ENCODE measurements at regions not wholly inside any gene's neighbourhood (a gene's known extent, or its start where the extent isn't known, plus 50 kb on each side); places are given as distances from the start of the nearest gene placed in this dataset.
"Not testable (repeated sequence)": the region's sequence is repeated elsewhere in the genome, so short reads cannot be mapped to it uniquely, and the experiment has no call there.

DNA sequence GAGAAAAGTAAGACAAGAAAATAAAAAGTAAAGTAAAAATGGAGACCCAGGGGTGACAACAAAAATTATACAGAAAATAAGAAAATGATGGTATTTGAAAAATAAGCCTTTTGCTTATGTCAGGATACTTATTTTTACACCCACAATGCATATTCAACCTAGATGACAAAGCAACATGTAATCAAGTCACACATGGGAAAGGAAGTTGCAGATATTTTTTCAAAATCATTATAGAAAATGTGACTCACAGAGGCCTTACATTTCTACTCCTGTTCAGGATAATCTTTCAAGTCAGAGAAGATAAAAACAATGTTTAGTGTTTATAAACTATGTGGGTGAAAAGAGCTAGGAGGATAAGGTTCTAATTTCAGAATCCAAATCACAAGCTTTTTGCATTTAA lies 275.3 kb upstream of the UBE2E3 start:
- in situ Hi-C loops (cut with MboI; ENCODE audit: low sequenced_read_pairs), result no loop called here

DNA sequence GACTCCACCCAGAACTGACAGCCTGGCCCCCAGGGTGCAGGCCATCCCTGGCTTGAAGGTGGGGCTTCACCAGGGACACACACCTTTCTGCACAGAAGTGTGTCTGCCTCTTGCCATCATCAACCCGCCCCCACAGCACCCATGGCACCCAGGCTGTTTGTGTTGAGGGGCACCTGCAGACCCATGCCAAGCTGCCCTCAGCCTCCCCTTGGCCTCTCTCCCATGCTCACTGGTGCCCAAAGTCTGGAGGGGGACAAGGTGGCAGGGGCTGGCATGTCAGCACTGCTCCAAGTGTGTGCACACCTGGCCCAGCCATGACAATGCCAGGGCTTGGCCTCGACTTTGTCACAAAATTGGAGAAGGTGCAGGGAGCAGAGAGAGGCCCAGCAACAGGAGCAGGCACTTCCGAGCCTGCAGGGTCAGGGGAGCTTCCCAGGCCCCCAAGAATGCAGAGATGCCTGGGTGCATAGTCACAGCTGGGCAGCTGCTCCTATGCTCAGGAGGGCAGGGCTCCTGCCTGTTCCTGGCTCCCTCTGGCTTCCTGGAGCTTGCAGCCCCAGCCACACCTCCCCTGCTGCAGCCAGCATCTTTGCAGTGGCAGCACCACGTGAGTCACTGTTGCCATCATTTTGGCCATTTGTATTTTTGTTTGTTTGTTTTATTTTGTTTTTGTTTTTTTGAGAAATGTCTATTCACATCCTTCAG lies 280.6 kb upstream of the UBE2E3 start:
- in situ Hi-C loops (cut with MboI; ENCODE audit: low sequenced_read_pairs), result no loop called here

DNA sequence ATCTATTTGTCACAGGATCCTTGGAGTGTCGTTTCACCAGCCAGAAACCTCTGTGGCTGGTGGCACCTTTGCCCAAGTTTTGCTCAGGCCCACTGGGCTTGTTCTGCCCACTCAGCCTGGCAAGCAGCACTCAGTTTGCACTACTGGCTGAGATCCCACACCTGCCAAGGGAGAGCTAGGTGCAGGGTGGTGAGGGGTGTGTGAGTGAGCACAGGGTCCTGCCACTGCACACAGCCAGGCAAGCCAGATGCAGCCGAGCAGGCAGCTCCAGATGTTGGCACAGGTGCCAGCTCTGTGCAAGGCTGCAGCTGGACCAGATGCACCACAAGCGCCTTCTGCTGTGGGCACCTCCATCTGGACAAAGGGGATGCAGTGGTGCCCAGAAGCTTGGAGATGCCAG lies 281.7 kb upstream of the UBE2E3 start:
- in situ Hi-C loops (cut with MboI; ENCODE audit: low sequenced_read_pairs), result no loop called here

DNA sequence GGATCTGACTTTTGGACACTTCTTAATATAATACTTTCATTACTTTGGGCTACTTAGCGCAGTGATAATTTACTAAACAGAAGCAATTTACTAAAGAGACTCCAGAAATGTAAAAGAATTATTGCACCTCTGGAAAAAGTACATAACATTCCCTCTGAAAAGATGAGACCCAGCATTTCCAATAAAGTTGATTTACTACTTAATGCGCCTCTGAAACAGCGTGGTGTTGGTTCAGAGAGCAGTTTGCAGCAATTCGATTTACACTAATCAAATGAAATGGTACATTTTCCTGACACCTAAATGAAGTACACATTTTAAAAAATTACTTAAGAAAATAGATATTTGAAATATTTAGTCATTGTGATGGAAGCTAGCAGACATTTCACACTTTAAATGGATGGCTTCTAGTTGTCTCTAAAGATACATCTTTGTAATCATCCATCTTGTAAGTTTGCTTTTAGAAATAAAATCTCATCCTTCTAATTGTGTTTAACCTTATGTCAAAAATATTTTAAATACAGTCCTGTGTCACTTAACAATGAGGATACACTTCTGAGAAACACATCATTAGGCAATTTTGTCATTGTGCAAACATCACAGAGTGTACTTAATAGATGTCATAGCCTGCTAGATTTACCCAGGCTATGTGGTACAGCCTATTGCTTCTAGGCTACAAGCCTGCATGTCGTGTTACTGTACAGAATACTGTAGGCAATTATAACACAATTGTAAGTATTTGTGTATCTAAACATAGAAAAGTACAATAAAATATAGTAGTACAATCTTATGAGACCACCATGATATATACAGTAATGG lies 284.6 kb upstream of the UBE2E3 start:
- in situ Hi-C loops (cut with MboI; ENCODE audit: low sequenced_read_pairs), result no loop called here

DNA sequence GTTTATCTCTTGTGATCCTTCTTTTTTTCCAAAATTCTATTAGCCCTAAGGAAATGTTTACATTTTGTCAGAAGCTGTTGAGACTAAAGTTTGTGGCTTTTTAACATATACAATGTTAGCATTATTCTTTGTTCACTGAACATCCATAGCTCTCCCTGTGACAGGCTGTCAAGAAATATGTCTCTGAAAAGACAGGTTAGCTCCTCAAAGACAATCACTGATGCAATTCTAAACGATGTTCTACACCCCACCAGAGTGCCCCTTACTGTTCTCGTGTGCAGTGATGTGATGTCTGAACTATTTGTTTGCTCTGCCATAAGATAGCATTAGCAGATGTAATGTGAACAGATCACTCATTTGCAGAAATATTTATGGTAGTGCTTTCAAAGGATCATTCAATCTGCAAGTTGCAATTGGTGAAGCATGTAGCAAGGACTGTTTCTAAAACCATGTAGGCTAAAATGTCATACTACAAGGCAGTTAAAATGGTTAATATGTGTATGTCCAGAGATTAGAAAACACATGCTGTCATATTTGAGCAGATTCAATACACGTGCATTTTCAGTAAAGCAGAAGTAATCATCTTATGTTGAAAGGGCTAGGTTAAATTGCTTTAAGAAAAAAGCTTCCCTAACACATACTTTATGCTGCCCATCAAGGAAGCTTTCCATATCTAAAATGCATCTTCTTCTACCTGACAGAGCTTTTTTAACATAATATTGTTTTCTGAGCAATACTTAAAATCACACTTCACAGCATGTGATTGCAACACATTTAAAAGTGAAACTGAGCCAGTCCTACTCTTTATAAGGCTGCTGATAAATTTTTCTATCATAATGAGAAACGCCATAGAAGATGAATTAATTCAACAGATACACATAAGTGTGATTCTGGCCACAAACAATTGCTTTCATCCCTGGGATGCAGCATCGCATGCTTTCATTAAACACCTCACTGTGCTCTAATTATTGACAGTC lies 285.7 kb upstream of the UBE2E3 start:
- in situ Hi-C loops (cut with MboI; ENCODE audit: low sequenced_read_pairs), result no loop called here

DNA sequence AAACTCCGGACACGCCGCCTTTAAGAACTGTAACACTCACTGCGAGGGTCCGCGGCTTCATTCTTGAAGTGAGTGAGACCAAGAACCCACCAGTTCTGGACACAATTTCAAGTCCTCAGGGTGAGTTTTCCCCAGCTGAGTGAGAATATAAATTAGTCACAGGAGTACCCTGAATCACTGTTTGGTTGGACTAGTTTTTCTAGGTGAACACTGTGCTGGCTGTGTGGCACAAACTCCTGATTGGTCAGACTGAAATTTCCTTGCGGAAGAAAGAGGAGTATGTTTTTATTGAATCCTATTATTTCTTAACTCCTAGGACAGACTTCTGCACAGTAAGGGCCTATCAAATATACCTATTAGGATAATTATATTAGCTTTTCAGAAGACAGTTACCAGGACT lies 288.1 kb upstream of the UBE2E3 start:
- in situ Hi-C loops (cut with MboI; ENCODE audit: low sequenced_read_pairs), result no loop called here

DNA sequence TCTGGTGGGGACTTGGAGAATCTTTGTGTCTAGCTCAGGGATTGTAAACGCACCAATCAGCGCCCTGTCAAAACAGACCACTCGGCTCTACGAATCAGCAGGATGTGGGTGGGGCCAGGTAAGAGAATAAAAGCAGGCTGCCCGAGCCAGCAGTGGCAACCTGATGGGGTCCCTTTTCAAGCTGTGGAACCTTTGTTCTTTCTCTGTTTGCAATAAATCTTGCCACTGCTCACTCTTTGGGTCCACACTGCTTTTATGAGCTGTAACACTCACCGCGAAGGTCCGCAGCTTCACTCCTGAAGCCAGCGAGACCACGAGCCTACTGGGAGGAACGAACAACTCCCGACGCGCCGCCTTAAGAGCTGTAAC lies 288.6 kb upstream of the UBE2E3 start:
- in situ Hi-C loops (cut with MboI; ENCODE audit: low sequenced_read_pairs), result not testable (repeated sequence)

DNA sequence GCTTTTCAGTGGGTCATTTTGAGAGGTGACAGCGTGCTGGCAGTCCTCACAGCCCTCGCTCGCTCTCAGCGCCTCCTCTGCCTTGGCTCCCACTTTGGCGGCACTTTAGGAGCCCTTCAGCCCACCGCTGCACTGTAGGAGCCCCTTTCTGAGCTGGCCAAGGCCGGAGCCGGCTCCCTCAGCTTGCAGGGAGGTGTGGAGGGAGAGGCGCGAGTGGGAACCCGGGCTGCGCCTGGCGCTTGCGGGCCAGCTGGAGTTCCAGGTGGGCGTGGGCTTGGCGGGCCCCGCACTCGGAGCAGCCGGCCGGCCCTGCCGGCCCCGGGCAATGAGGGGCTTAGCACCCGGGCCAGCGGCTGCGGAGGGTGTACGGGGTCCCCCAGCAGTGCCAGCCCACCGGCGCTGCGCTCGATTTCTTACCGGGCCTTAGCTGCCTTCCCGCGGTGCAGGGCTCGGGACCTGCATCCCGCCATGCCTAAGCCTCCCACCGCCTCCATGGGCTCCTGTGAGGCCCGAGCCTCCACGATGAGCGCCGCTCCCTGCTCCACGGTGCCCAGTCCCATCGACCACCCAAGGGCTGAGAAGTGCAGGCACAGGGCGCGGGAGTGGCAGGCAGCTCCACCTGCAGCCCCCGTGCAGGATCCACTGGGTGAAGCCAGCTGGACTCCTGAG lies 289.1 kb upstream of the UBE2E3 start:
- in situ Hi-C loops (cut with MboI; ENCODE audit: low sequenced_read_pairs), result not testable (repeated sequence)

DNA sequence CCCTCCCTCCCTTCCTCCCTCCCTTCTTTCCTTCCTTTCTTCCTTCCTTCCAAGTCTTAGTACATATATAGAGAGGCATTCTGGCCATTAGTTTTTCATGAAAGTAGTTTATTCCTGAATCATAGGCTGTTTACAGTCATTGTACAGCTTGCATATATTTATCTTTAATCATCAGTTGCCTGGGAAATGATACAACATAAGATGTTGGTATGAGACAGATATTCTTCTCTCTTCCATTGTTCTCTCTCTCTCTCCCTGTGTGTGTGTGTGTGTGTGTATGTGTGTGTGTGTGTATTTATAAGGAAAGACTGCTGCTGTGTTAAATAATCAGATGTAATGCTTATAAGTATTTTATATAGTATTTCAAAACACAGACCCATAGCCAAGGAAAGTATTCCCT lies 289.8 kb upstream of the UBE2E3 start:
- in situ Hi-C loops (cut with MboI; ENCODE audit: low sequenced_read_pairs), result no loop called here

DNA sequence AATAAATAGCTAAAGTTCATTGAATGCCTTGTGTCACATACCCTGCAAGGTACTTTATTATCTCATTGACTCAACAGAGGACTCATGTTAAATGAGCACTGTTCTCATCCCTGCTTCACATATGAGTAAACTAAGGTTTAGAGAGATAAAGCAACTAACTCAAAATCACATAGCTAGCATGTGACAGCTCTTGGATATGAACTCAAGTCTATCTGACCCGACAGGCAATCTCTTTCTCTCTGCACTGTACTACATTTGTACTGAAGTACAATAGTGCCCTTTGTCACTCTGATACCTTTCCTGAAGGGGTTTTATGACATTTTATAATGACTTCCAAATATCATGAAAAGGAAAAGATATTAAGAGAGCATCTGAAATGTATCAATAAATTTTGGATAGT lies 297.5 kb upstream of the UBE2E3 start:
- in situ Hi-C loops (cut with MboI; ENCODE audit: low sequenced_read_pairs), result no loop called here

DNA sequence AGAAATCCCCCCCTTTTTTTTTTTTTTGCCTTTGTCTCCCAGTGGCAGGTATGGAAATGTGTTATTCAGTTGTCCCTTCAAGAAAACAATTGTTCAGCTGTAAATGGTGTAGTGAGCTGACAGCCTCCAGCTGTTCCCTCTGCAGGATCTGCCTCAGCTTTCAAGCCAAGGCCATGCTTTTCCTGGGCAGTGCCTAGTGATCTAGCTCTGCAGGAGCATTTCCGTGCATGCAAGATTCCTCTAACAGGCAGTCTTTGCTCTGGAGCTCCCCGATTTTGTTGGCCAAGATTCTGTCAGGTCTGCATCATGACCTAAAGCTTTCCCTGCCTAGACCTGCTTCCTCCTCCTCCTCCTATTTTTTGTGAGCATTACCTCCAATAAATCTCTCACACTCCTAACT lies 300.7 kb upstream of the UBE2E3 start:
- in situ Hi-C loops (cut with MboI; ENCODE audit: low sequenced_read_pairs), result no loop called here

DNA sequence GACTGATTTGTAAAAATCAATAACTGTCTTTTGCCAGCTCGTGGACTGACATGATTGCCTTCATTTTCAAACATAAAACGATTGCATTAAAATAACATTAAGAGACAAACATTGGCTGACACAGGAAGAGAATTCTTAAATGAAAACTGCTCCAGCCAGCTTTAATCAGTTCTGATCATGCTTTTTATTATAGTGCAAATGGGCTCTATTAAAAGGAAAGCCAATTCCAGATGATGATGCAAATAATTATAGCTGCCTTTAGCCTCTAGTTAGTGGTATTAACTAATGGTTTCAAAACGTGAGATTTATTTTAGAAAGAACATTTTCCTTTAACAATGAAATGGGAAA lies 301.8 kb upstream of the UBE2E3 start:
- in situ Hi-C loops (cut with MboI; ENCODE audit: low sequenced_read_pairs), result no loop called here

DNA sequence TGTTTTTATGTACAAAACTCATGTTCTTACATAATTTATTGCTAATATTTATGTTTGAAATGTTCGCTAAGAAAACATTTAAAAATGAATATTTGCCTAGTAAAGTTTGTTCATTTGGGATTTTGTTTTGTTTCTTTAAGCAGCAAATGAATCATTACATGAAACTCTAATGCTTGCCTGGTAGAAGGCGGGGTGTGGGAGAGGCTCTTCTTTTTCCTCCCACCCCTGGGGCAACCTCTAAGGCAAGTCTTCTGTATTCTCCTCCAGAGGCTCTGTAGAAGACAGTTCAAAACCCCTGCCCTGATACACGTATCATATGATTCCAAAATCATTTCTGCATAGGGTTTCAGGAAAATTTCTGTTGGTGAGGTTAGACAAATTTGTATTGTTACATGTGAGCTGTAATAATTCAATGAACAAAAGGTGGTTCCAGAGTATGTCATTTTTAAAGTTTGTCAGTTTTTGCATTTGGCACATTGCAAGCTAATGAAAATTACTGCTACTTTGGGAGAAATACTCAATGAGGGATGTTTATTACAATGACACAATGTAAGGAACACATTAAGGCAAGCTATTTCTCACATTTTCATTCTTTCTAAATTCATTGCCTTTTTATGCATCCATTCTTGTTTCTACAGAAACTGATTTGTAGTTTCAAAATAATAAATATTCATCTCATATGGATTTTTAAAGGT lies 302.3 kb upstream of the UBE2E3 start:
- in situ Hi-C loops (cut with MboI; ENCODE audit: low sequenced_read_pairs), result no loop called here

DNA sequence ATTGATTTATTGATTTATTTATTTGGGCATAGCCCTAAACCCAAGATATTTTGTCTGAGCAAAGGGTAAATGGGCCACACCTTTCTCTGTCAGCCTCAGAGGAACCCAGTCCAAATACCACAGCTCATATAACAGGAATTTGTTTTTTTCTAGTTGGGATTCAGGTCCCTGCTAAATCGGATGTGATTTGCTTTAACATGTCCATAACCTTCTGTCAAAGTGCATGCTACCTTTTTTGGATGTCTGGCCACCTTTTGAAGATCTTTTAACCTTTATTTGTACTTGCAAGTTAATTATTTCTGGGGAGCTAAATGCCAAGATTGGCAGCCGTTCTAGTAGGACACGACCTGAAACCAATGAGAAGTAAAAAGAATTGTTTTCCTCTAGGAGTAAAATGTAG lies 303.2 kb upstream of the UBE2E3 start:
- in situ Hi-C loops (cut with MboI; ENCODE audit: low sequenced_read_pairs), result no loop called here

DNA sequence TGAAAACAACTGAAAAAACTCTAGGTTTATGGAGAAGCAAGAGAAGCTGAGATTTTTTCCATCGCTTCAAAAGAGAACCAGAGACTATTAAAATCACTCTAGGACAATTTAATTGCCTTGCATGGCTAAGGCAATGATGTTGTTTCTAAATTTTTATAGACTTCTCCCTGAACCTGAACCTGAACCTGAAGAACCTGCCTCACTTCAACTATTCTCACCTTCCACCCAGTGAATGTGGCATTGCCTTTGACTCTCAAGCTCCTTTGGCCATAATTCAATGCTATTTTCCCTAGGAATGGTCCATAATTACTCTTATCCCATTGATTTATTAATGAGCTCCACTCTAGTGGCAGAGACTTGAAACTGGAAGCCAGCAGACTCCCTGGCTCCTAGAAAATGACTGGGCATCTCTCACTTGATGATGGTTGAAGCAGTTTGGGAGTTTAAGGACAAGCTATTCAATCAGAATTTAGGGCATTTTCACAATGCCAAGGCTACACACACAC lies 303.8 kb upstream of the UBE2E3 start:
- in situ Hi-C loops (cut with MboI; ENCODE audit: low sequenced_read_pairs), result no loop called here

DNA sequence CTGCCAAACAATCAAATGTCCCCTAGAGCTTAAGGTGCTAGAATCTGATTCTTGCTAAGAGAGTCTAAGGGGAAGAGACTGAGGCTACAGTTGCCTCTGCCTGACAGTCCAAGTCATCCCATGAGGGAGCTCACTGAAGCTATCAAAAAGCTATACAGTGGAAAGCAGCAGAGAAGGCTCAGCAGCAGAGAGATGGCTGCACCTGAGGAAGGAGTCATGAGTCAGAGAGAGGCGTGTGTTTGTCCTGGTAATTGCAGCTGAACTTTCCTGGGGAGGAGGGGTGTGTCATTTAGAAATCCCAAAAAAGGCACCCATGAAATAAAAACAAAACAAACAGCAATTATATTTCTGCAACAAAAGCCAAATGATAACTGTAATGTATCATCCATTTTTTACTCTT lies 305.2 kb upstream of the UBE2E3 start:
- in situ Hi-C loops (cut with MboI; ENCODE audit: low sequenced_read_pairs), result no loop called here

DNA sequence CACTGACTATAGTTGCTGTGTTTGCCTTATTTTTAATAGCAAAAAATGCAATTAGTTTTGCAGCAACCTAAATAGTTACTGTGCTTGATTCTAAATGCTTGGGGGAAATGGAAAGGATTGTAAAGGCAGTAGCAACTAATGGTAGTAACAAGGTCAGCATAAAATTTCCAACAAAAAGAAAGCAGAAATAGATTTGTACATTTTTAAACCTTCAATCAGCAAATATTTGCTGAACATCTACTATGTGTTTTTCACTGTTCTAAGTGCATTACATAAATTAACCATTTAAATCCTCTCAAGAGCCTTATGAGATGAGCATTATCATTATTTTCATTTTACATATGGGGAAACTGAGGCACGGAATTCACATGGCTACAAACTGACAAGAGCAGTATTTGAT lies 308.0 kb upstream of the UBE2E3 start:
- in situ Hi-C loops (cut with MboI; ENCODE audit: low sequenced_read_pairs), result no loop called here

DNA sequence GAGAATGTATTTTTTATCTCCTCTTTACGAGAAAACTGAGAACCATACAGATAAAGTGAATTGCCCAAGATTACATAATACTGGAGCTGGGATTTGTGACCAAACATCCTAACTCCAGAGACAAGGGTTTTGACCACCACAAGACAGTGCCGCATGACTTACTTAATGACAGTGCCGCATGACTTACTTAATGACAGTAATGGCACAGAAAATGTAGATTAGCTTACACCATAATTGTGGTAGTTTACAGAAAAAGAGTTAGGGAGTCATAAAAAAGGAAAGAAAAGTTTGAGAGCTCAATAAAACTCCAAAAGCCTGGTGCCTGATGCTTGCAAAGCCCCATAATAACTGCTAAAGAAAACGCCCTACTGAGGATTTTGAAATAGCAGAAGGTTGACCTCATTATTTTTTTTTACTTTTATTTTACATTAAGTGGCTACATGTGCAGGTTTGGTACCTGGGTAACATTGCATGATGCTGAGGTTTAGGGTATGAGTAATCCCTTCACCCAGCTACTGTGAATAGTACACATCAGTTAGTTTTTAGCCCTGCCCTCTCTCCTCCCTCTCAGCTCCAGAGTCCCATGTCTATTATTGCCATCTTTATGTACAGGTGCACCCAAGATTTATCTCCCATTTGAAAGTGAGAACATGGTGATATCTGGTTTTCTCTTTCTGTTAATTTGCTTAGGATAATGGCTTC lies 310.0 kb upstream of the UBE2E3 start:
- in situ Hi-C loops (cut with MboI; ENCODE audit: low sequenced_read_pairs), result no loop called here

DNA sequence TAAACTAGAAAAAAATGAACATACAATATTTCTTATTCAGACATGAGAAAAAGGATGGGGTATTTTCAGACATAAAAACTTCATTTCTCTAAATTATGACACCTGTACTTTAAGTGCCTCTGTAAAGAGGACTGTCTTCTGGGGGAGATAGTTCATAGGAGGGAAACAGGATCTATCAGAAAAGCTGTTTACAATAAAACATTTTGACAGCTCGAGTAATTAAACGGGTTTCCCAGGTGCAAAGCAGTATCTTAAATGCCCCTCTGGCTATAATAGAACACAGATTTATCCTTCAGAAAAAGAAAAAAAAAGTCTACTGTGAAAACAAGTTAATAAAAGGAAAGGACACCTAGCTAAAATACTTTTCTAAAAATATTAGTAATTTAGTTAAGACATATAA lies 311.4 kb upstream of the UBE2E3 start:
- in situ Hi-C loops (cut with MboI; ENCODE audit: low sequenced_read_pairs), result no loop called here

DNA sequence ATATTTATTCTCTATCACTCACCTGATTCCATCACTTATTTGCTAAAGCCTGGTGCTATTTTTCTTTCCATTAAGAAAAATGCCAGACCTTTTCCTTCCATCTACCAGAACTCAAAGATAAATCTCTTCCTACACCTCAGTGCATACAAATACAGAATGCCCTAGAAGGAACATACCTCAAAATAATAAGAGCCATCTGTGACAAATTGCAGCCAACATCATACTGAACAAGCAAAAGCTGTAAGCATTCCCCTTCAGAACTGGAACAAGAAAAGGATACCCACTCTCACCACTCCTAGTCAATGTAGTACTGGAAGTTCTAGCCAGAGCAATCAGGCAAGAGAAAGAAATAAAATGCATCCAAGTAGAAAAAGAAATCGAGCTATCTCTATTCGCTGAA lies 315.9 kb upstream of the UBE2E3 start:
- in situ Hi-C loops (cut with MboI; ENCODE audit: low sequenced_read_pairs), result no loop called here
